ENCODE measurements at regions not wholly inside any gene's neighbourhood (a gene's known extent, or its start where the extent isn't known, plus 50 kb on each side); places are given as distances from the start of the nearest gene placed in this dataset.
"Not testable (repeated sequence)": the region's sequence is repeated elsewhere in the genome, so short reads cannot be mapped to it uniquely, and the experiment has no call there.

- Histone ChIP-seq H3K36me3 (no peaks in the 10 kb centered on the region), H3K27me3 (no peaks in the 10 kb centered on the region), H3K9me3 (no peaks in the 10 kb centered on the region), H3K4me3 (no peak overlapping the region), H3K27ac (no peak overlapping the region), H3K4me1 (no peaks in the 10 kb centered on the region)
- intact Hi-C loops (cut with DNase I; ENCODE audit: low total_unique reads) (no loop called here), in situ Hi-C loops (cut with MboI; ENCODE audit: low sequenced_read_pairs in 4 of 4) (no loop called here)
- TF ChIP-seq POLR2A (IDR thresholded peaks at IDR 0.05) (no peak), CTCF (IDR thresholded peaks at IDR 0.05 in 4 of 5, conservative IDR thresholded peaks at IDR 0.05 in 1 of 5) (no peak)
- ATAC-seq: no peak
- DNase-seq: no peak
Observed at GRCh38 chr21:19489930-19490329, 1086.3 kb upstream of the TMPRSS15 start.

- Histone ChIP-seq H3K4me3 (no peak overlapping the region), H3K36me3 (no peaks in the 10 kb centered on the region), H3K27ac (no peak overlapping the region), H3K27me3 (no peaks in the 10 kb centered on the region), H3K4me1 (no peaks in the 10 kb centered on the region), H3K9me3 (no peaks in the 10 kb centered on the region)
- ATAC-seq (no peak), DNase-seq (no peak)
- no peak for TF ChIP-seq POLR2A (IDR thresholded peaks at IDR 0.05)
- TF ChIP-seq CTCF (IDR thresholded peaks at IDR 0.05 in 4 of 5, conservative IDR thresholded peaks at IDR 0.05 in 1 of 5): no peak
- intact Hi-C loops (cut with DNase I; ENCODE audit: low total_unique reads) (no loop called here), in situ Hi-C loops (cut with MboI; ENCODE audit: low sequenced_read_pairs in 4 of 4) (no loop called here)
Observed at GRCh38 chr21:19490481-19490880, 1086.9 kb upstream of the TMPRSS15 start.

- DNase-seq; H3K4me1 ChIP-seq; H3K4me3 ChIP-seq; H3K9me3 ChIP-seq; H3K27ac ChIP-seq; H3K36me3 ChIP-seq; in situ Hi-C loops (cut with MboI; ENCODE audit: low sequenced_read_pairs in 4 of 4); ATAC-seq; H3K27me3 ChIP-seq; intact Hi-C loops (cut with DNase I; ENCODE audit: low total_unique reads): not testable (repeated sequence)
Observed at GRCh38 chr21:19493437-19494241, 1090.1 kb upstream of the TMPRSS15 start.

- no peak overlapping the region for H3K4me3 ChIP-seq
- DNase-seq: no peak
- H3K4me1 ChIP-seq: no peaks in the 10 kb centered on the region
- no peak for TF ChIP-seq POLR2A (IDR thresholded peaks at IDR 0.05)
- no peaks in the 10 kb centered on the region for H3K9me3 ChIP-seq
- no peaks in the 10 kb centered on the region for H3K36me3 ChIP-seq
- ATAC-seq: no peak
- H3K27ac ChIP-seq: no peak overlapping the region
- no peaks in the 10 kb centered on the region for H3K27me3 ChIP-seq
- in situ Hi-C loops (cut with MboI; ENCODE audit: low sequenced_read_pairs in 4 of 4) (no loop called here), intact Hi-C loops (cut with DNase I; ENCODE audit: low total_unique reads) (no loop called here)
Observed at GRCh38 chr21:19501115-19501514, 1097.5 kb upstream of the TMPRSS15 start.

GRCh38 chr21:19507682-19508260, 1104.2 kb upstream of the TMPRSS15 start:
- no peak overlapping the region for H3K4me3 ChIP-seq
- no peak for TF ChIP-seq POLR2A (IDR thresholded peaks at IDR 0.05)
- ATAC-seq (no peak), DNase-seq (no peak)
- H3K4me1 ChIP-seq: no peaks in the 10 kb centered on the region
- intact Hi-C loops (cut with DNase I; ENCODE audit: low total_unique reads): no loop called here
- in situ Hi-C loops (cut with MboI; ENCODE audit: low sequenced_read_pairs in 4 of 4): no loop called here
- no peaks in the 10 kb centered on the region for H3K27me3 ChIP-seq
- H3K9me3 ChIP-seq: no peaks in the 10 kb centered on the region
- no peak overlapping the region for H3K27ac ChIP-seq
- H3K36me3 ChIP-seq: no peaks in the 10 kb centered on the region

- Histone ChIP-seq H3K9me3 (no peaks in the 10 kb centered on the region), H3K36me3 (no peaks in the 10 kb centered on the region), H3K4me1 (no peaks in the 10 kb centered on the region), H3K27me3 (no peaks in the 10 kb centered on the region), H3K27ac (no peak overlapping the region), H3K4me3 (no peak overlapping the region)
- ATAC-seq (no peak), DNase-seq (no peak)
- TF ChIP-seq POLR2A (IDR thresholded peaks at IDR 0.05): no peak
- TF ChIP-seq CTCF (IDR thresholded peaks at IDR 0.05 in 4 of 5, conservative IDR thresholded peaks at IDR 0.05 in 1 of 5): no peak
- in situ Hi-C loops (cut with MboI; ENCODE audit: low sequenced_read_pairs in 4 of 4) (no loop called here), intact Hi-C loops (cut with DNase I; ENCODE audit: low total_unique reads) (no loop called here)
Observed at GRCh38 chr21:19508442-19508841, 1104.9 kb upstream of the TMPRSS15 start.

Data from gastrocnemius medialis (tissue), 4 donors.